GM21786 (cell line): ENCODE measurements at regions not wholly inside any gene's neighbourhood (a gene's known extent, or its start where the extent isn't known, plus 50 kb on each side); places are given as distances from the start of the nearest gene placed in this dataset.

Experiments
- ATAC-seq: cut with Tn5 transposase; IDR thresholded peaks from one replicate; pipeline ENCODE4 v1.9.1; 2021; ENCODE audit not compliant: unreplicated experiment

DNA sequence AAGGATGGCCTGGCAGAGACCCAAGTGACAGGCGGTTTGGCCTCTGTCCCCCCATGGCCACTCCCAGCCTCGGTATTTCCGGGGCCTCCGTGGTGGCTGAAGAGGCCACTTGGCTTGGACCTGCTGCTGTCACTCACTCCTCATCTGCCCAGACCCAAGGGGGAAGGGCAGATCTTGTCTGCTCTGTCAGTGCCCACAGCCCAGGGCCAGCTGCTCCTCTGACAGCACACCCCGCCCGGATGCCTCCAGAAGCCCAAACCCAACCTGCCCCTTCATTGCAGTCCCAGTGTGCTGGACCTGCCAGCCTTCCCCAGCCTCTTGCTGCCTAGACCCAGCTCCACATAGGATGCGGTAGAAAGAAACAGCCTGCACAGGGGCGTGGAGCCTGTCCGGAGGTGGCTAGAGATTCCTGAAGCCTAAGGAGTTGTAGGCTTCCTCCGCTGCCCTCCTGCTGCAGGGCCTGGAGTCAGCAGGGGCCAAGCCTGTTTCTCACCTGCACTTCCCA is 52.0 kb downstream of the MAGEF1 start:
- no peak for ATAC-seq

DNA sequence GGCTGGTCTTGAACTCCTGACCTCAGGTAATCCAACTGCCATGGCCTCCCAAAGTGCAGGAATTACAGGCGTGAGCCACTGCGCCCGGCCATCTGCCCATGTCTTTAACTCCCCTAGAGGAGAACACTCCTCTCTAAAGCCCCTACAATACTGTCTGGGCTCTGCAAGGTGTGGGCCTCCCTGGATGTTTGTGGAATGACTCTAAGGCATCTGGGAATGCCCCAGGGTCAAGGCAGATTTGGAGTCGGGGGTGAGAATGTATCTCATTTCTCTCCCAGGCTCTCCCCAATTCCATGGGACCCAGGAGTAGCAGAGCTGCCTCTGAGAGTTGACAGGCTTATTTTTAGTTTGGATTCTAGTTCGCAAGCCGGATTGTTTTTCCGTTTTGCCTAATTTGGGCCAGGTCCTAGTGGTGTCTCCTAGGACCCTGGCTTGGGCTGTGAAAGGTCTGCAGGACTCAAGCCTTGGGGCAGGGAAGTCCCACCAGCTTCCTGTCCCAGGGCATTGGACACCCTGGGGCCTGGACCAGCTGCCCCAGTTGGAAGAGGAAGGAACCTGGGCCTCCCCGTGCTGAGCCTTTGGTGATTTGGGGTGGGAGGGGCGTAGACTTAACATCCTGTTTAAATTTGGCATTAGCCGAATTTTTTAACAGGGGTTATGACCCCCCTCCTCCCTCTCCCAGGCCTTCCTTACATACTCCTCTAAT is 53.5 kb downstream of the MAGEF1 start:
- ATAC-seq = no peak

GRCh38 chr3:184656829-184657681 is 54.8 kb downstream of the MAGEF1 start:
- ATAC-seq = peak; percentile 83

DNA sequence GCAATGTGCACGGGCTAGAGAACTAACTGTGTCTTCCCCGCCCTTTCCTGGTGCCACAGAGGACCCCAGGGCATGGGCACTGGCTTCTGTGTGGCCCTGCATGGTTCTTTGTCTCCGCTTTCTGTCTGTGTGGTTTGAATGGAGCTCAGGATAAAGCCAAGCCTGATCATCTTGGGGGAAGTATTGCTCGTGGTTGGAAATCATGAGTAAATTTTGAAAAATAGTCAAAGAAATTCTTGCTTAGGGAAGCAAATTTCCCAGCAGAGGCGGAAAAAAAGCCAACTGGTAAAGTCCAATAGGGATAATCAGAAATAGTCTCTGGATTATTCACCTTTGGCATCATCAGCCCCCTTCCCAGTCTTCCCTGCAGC is 55.4 kb downstream of the MAGEF1 start:
- no peak for ATAC-seq

GRCh38 chr3:184655597-184655996 is 56.3 kb downstream of the MAGEF1 start:
- no peak for ATAC-seq

DNA sequence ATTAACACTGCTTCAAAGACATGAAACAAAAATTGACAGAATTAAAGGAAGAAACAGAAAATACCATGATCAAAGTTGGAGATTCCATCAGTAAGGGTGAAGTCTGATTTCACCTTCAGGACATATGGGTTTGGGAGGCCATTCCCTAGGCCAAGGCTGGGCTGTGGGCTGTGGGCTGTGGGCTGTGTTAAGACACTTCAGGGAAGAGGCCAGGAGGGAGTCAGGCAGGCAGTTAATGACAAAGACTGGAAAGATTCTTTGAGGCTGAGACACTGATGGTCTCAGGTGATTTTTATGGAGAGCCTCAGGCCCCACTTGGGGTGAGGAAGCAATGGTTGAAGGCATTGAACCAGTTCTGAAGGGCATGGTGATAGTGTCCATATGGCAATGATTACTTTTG is 57.5 kb downstream of the MAGEF1 start:
- ATAC-seq = no peak

- no peak for ATAC-seq
Observed at GRCh38 chr3:184652465-184652864, 59.4 kb downstream of the MAGEF1 start.

GRCh38 chr3:184651904-184652303 is 60.0 kb downstream of the MAGEF1 start:
- no peak for ATAC-seq

- no peak for ATAC-seq
Observed at GRCh38 chr3:184648636-184649035, 63.2 kb downstream of the MAGEF1 start.

DNA sequence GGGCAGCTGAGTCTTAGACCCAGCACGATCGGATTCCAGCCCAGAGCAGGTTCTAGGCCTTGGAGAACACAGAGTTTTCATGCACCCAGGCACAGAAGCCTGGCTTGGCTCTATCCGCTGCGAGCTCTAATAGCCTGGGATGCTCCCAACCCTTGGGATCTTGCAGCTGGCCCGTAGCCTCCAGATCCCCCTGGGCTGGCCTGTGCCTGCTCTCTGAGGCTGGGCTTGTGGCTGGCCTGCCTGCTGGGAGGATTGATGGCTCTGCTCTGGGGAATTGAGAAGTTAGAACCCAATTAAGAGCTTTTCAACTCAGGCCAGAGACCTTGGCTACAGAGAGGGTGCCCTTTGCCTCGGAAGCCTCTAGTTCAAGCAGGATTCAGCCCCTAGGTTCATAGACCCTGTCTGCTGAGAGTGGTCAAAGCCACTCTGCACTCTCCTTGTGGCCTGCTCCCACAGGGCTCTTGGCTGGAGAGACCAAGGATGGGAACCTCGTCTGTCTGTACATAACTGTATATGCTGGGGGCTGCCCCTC is 64.4 kb downstream of the MAGEF1 start:
- ATAC-seq = no peak

- ATAC-seq = no peak
Observed at GRCh38 chr3:184645336-184645735, 66.5 kb downstream of the MAGEF1 start.

GRCh38 chr3:184643442-184643841 is 68.4 kb downstream of the MAGEF1 start:
- ATAC-seq = no peak

GRCh38 chr3:184642631-184643285 is 69.1 kb downstream of the MAGEF1 start:
- no peak for ATAC-seq

DNA sequence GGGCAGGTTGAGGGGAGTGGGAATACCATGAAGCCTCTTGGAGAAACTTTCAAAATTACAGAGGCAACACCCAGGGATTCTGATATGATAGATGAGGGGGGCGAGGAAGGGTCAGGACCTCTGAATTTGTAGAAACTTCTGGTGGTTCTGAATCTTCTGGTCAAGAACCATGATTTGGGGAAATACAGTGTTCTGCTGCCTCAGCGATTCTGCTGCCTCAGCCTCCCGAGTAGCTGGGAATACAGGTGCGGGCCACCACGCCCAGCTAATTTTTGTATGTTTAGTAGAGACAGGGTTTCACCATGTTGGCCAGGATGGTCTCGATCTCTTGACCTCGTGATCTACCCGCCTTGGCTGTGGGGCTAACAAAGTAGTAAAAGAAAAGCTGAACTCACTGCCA is 70.4 kb downstream of the MAGEF1 start:
- ATAC-seq = no peak

- ATAC-seq = no peak
Observed at GRCh38 chr3:184639351-184639750, 72.5 kb downstream of the MAGEF1 start.

- ATAC-seq = no peak
Observed at GRCh38 chr3:184637705-184638104, 74.2 kb downstream of the MAGEF1 start.

DNA sequence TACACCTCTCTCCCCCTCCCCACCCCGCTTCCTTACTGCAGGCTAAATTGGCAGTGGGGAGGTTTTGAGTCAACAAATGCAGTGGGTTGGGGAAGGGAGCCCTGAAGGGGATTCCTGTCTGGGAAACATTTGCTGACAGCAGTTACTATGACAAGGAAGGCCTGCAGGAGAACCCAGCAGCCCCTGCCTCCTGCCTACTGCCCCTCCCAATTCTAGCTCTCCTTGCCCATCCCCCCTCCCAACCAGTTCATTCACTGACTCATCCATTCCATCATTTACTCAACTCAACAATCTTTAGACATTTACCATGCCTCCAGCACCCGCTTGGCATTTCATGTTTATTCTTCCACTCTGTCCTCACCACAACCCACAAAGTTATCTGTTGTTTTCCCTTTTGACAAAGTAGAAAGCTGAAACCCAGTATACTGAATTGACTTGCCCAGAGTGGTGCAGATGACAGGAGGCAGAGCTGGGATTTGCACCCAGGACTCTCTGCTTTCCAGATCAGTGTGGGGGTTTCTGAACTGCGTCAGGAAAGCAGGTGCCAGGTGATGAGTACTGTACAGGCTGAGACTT is 75.0 kb downstream of the MAGEF1 start:
- ATAC-seq = no peak

GRCh38 chr3:184635774-184636173 is 74.2 kb downstream of the EPHB3 start:
- ATAC-seq = no peak

DNA sequence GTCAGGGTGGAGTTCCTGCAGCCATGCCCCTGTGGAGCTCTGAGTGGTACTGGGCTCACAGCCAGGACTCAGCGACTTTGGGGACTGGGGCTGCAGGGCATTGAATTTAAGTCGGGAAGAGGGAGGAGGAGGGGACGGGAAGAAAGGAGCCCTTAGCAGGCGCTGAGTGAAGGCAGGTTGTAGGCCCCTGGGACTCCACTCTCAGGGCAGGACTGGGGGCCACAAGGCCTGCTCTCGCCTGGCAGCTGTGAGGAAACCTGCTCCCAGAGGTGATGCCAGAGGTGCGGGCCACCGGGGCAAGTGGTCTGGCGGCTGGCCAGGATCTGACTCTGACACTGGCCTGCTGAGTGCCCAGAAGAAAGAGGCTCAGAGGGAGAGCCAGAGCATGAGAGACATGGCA is 73.5 kb downstream of the EPHB3 start:
- ATAC-seq = no peak

GRCh38 chr3:184633237-184633579 is 71.6 kb downstream of the EPHB3 start:
- ATAC-seq = no peak

- no peak for ATAC-seq
Observed at GRCh38 chr3:184632551-184633236, 71.1 kb downstream of the EPHB3 start.
